Retinal pigment epithelial cell (primary cell): ENCODE measurements at regions not wholly inside any gene's neighbourhood (a gene's known extent, or its start where the extent isn't known, plus 50 kb on each side); places are given as distances from the start of the nearest gene placed in this dataset.

Experiments
- DNase-seq: peaks from one replicate; pipeline ENCODE4 v3.0.0-alpha.2; 2010; ENCODE audit warnings: low read depth
- H3K4me3 ChIP-seq: 2 replicates; pipeline ENCODE4 v1.5.1; 2011; ENCODE audit warnings: mild to moderate bottlenecking, low read length, control low read depth, moderate library complexity
- CTCF ChIP-seq: conservative IDR thresholded peaks from 2 replicates; pipeline ENCODE4 v1.5.1; 2011; ENCODE audit warnings: low read depth, low read length, control low read depth, inconsistent platforms

- DNase-seq: no peak
- H3K4me3 ChIP-seq: no peak overlapping the region
- TF ChIP-seq CTCF: no peak
Observed at GRCh38 chr1:87683196-87683956, 354.7 kb downstream of the LMO4 start.

- TF ChIP-seq CTCF: no peak
- peak overlapping the region; percentile 34 for H3K4me3 ChIP-seq
- no peak for DNase-seq
Observed at GRCh38 chr1:87684194-87684593, 355.5 kb downstream of the LMO4 start.

GRCh38 chr1:87684713-87685205 is 356.1 kb downstream of the LMO4 start:
- no peak overlapping the region for H3K4me3 ChIP-seq
- DNase-seq: no peak
- TF ChIP-seq CTCF: no peak

- H3K4me3 ChIP-seq: no peak overlapping the region
- TF ChIP-seq CTCF: no peak
- DNase-seq: no peak
Observed at GRCh38 chr1:87685311-87686135, 356.8 kb downstream of the LMO4 start.

GRCh38 chr1:87686136-87686495 is 357.4 kb downstream of the LMO4 start:
- no peak for DNase-seq
- no peak for TF ChIP-seq CTCF

GRCh38 chr1:87686671-87687070 is 358.0 kb downstream of the LMO4 start:
- DNase-seq: no peak
- H3K4me3 ChIP-seq: no peak overlapping the region
- TF ChIP-seq CTCF: no peak

More at GRCh38 chr1:87686136-87686495, 357.4 kb downstream of the LMO4 start:
- no peak overlapping the region for H3K4me3 ChIP-seq
